Activated B cell treated with CpG ODN at 0.5 μM for 24 hours (primary cell): ENCODE measurements at regions not wholly inside any gene's neighbourhood (a gene's known extent, or its start where the extent isn't known, plus 50 kb on each side); places are given as distances from the start of the nearest gene placed in this dataset.

Experiments
- ATAC-seq: fragments of 200-7000 bp; cut with Tn5 transposase; one replicate; pipeline ENCODE4 v1.10.0; 2021; ENCODE audit warnings: low read depth, mild to moderate bottlenecking, moderate library complexity
- CTCF ChIA-PET: fragments of 350-600 bp; sonication (Branson Sonifier 250); formaldehyde crosslinking; loops from one replicate; lab custom pipeline; 2021; ENCODE audit warnings: antibody characterized with exemption; lab: Charles Lee
- POLR2A ChIA-PET: fragments of 350-600 bp; sonication (Branson Sonifier 250); formaldehyde crosslinking; loops from one replicate; lab custom pipeline; 2021; ENCODE audit warnings: antibody characterized with exemption; lab: Charles Lee
- DNase-seq: peaks from one replicate; pipeline ENCODE4 v3.0.0; 2022
- H3K27ac Mint-ChIP-seq: one replicate; pipeline ENCODE4 v1.8.0; 2020; ENCODE audit warnings: mixed read lengths
- H3K27me3 Mint-ChIP-seq: one replicate; pipeline ENCODE4 v1.8.0; 2021; ENCODE audit warnings: mixed read lengths
- H3K36me3 Mint-ChIP-seq: one replicate; pipeline ENCODE4 v1.8.0; 2021; ENCODE audit warnings: low read depth, mixed read lengths
- H3K4me1 Mint-ChIP-seq: one replicate; pipeline ENCODE4 v1.8.0; 2021; ENCODE audit warnings: mixed read lengths
- H3K4me3 Mint-ChIP-seq: one replicate; pipeline ENCODE4 v1.8.0; 2020; ENCODE audit warnings: mild to moderate bottlenecking, mixed read lengths
- H3K9me3 Mint-ChIP-seq: one replicate; pipeline ENCODE4 v1.8.0; 2020; ENCODE audit warnings: mixed read lengths
- CTCF ChIP-seq: fragments of 200-600 bp; IDR thresholded peaks from one replicate; pipeline ENCODE4 v1.8.0; 2022; ENCODE audit warnings: antibody characterized with exemption, mild to moderate bottlenecking
- intact Hi-C: fragments of 100-400 bp; cut with micrococcal nuclease; formaldehyde crosslinking; loops from one replicate; pipeline ENCODE4 v1.15.1; 2024

GRCh38 chr4:58679051-58679450, 1568.9 kb upstream of the IGFBP7 start:
- POLR2A ChIA-PET, result no interaction called here
- Mint-ChIP-seq H3K36me3 (no peaks in the 10 kb centered on the region), H3K4me1 (no peaks in the 10 kb centered on the region), H3K4me3 (no peak overlapping the region), H3K9me3 (peaks cover under 1% of the 10 kb centered on the region), H3K27ac (no peak overlapping the region), H3K27me3 (no peaks in the 10 kb centered on the region)
- DNase-seq (no peak), ATAC-seq (no peak)
- intact Hi-C loops, result no loop called here
- CTCF ChIA-PET, result no interaction called here
- TF ChIP-seq CTCF, result no peak

GRCh38 chr4:58669783-58670182, 1559.6 kb upstream of the IGFBP7 start:
- intact Hi-C loops, result no loop called here
- no peaks in the 10 kb centered on the region for H3K4me1 Mint-ChIP-seq
- H3K9me3 Mint-ChIP-seq, result peaks cover 13% of the 10 kb centered on the region
- no peaks in the 10 kb centered on the region for H3K27me3 Mint-ChIP-seq
- no peak overlapping the region for H3K4me3 Mint-ChIP-seq
- ChIA-PET POLR2A (no interaction called here), CTCF (no interaction called here)
- no peak for DNase-seq
- no peak overlapping the region for H3K27ac Mint-ChIP-seq
- no peak for ATAC-seq
- H3K36me3 Mint-ChIP-seq, result no peaks in the 10 kb centered on the region
- TF ChIP-seq CTCF, result no peak

GRCh38 chr4:58665649-58666048, 1555.5 kb upstream of the IGFBP7 start:
- CTCF ChIA-PET, result no interaction called here
- ATAC-seq (no peak), DNase-seq (no peak)
- H3K4me1 Mint-ChIP-seq, result no peaks in the 10 kb centered on the region
- no peak overlapping the region for H3K4me3 Mint-ChIP-seq
- POLR2A ChIA-PET, result no interaction called here
- H3K9me3 Mint-ChIP-seq, result peaks cover 9% of the 10 kb centered on the region
- no peaks in the 10 kb centered on the region for H3K36me3 Mint-ChIP-seq
- TF ChIP-seq CTCF, result no peak
- H3K27ac Mint-ChIP-seq, result no peak overlapping the region
- no peaks in the 10 kb centered on the region for H3K27me3 Mint-ChIP-seq
- intact Hi-C loops, result no loop called here

GRCh38 chr4:58658701-58659100, 1548.5 kb upstream of the IGFBP7 start:
- no peak overlapping the region for H3K27ac Mint-ChIP-seq
- ChIA-PET POLR2A (no interaction called here), CTCF (no interaction called here)
- DNase-seq (no peak), ATAC-seq (no peak)
- H3K4me3 Mint-ChIP-seq, result no peak overlapping the region
- H3K4me1 Mint-ChIP-seq, result no peaks in the 10 kb centered on the region
- intact Hi-C loops, result no loop called here
- H3K9me3 Mint-ChIP-seq, result peaks cover 7% of the 10 kb centered on the region
- H3K36me3 Mint-ChIP-seq, result no peaks in the 10 kb centered on the region
- H3K27me3 Mint-ChIP-seq, result no peaks in the 10 kb centered on the region
- TF ChIP-seq CTCF, result no peak

GRCh38 chr4:58653251-58653650, 1543.1 kb upstream of the IGFBP7 start:
- no peak overlapping the region for H3K4me3 Mint-ChIP-seq
- no peaks in the 10 kb centered on the region for H3K27me3 Mint-ChIP-seq
- no peaks in the 10 kb centered on the region for H3K4me1 Mint-ChIP-seq
- DNase-seq (no peak), ATAC-seq (no peak)
- POLR2A ChIA-PET, result no interaction called here
- TF ChIP-seq CTCF, result no peak
- intact Hi-C loops, result no loop called here
- H3K36me3 Mint-ChIP-seq, result no peaks in the 10 kb centered on the region
- H3K9me3 Mint-ChIP-seq, result peaks cover 3% of the 10 kb centered on the region
- CTCF ChIA-PET, result no interaction called here
- H3K27ac Mint-ChIP-seq, result no peak overlapping the region
